ENCODE measurements at regions not wholly inside any gene's neighbourhood (a gene's known extent, or its start where the extent isn't known, plus 50 kb on each side); places are given as distances from the start of the nearest gene placed in this dataset.
"Not testable (repeated sequence)": the region's sequence is repeated elsewhere in the genome, so short reads cannot be mapped to it uniquely, and the experiment has no call there.

DNA sequence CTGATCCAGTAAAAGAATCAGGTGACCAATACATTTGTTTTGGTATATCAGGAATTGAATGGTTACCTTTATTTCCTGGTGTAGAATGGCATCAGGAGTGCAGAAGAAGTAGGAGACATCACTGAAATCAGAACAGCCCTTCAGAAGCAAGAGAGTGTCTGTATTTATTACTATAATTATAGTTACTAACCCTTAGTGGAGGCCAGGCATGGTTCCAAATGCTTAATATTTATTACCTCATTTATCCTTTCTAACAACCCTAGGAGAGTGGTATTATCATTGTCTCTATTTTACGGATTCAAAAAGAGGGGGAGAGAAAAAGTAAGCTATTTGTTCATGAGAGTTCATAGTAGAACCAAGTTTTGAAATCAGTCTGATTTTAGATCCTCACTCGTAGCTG, 1292.9 kb downstream of the PCDH9 start:
- in situ Hi-C loops (cut with HindIII; ENCODE audit: low sequenced_read_pairs): no loop called here
- no peak for DNase-seq (ENCODE audit: low read depth)
- no peak overlapping the region for H3K4me3 ChIP-seq (ENCODE audit: low read depth, low read length)
- TF ChIP-seq, protein P1, sequence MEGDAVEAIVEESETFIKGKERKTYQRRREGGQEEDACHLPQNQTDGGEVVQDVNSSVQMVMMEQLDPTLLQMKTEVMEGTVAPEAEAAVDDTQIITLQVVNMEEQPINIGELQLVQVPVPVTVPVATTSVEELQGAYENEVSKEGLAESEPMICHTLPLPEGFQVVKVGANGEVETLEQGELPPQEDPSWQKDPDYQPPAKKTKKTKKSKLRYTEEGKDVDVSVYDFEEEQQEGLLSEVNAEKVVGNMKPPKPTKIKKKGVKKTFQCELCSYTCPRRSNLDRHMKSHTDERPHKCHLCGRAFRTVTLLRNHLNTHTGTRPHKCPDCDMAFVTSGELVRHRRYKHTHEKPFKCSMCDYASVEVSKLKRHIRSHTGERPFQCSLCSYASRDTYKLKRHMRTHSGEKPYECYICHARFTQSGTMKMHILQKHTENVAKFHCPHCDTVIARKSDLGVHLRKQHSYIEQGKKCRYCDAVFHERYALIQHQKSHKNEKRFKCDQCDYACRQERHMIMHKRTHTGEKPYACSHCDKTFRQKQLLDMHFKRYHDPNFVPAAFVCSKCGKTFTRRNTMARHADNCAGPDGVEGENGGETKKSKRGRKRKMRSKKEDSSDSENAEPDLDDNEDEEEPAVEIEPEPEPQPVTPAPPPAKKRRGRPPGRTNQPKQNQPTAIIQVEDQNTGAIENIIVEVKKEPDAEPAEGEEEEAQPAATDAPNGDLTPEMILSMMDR (IDR thresholded peaks at IDR 0.05; ENCODE audit: low read depth, low read length, missing control alignments): no peak

DNA sequence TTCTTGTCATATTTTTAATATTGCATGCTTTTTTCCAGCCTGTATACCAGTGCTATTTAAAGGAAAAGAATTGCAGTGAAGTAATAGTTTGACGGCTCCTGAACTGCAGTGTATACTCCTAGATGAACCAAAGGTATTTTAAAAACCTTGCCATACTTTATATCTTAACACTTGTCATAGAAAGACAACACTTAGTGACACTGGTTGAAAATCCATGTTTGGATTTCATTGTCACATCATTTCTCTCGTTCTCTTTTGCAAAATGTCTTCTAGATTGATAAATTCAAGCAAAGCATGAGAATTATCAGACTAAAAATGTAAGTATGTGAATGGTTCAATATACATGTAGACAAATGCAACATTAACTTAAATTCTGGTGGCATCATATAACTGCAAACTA, 1293.9 kb downstream of the PCDH9 start:
- in situ Hi-C loops (cut with HindIII; ENCODE audit: low sequenced_read_pairs): no loop called here
- no peak for DNase-seq (ENCODE audit: low read depth)
- TF ChIP-seq, protein P1 (IDR thresholded peaks at IDR 0.05; ENCODE audit: low read depth, low read length, missing control alignments): no peak
- H3K4me3 ChIP-seq (ENCODE audit: low read depth, low read length): no peak overlapping the region

DNA sequence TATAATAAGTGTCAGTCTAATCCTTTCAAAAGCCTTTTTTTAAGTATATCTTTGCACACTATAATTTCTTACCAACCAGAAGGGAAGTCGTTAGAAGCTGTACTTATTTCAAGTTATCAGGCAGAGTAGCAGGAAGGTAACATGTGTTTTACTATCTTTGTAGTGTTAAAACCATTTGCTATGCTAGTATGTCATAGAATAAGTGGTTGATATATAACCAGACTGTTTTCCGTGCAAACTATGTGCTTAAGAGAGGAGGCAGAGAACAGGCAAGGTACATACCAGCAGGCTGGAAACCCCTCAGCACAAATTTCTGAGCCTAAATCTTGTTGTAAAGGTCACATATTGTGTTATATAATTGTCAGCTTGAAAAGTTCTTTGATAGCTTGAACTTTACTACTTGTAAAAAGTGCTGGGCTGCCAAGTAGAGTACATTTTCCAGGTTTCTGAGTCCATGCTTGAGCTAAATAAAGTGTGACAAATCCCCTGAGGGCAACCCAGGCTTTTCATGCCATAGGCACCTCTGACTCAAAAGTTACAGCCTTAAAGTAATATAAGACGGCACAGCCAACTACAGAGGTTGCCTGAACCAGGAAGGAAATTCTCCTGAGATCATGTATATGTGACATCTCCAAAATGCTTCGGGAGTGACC, 1297.4 kb downstream of the PCDH9 start:
- in situ Hi-C loops (cut with HindIII; ENCODE audit: low sequenced_read_pairs): no loop called here
- TF ChIP-seq, protein P1 (IDR thresholded peaks at IDR 0.05; ENCODE audit: low read depth, low read length, missing control alignments): no peak
- no peak for DNase-seq (ENCODE audit: low read depth)
- no peak overlapping the region for H3K4me3 ChIP-seq (ENCODE audit: low read depth, low read length)

DNA sequence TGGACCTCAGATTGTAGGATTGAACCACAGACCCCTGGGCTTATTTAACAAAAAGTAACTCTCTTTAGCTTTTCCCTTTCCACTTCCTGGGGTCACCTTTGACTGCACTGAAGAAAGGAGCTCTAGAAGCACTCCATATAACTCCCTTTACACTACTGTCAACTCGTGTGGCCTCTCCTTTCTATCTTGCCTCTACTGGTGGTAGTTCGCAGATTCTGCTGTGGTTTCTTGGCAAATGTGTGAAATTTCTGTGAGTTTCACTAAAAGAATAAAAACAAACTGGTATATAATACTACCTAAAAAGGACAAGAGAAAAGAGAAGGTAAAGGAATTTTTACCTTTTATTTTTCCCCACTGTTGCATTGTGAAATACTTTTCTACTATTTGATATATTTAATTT, 1298.1 kb downstream of the PCDH9 start:
- H3K4me3 ChIP-seq (ENCODE audit: low read depth, low read length): no peak overlapping the region
- no peak for DNase-seq (ENCODE audit: low read depth)
- in situ Hi-C loops (cut with HindIII; ENCODE audit: low sequenced_read_pairs): no loop called here
- TF ChIP-seq, protein P1 (IDR thresholded peaks at IDR 0.05; ENCODE audit: low read depth, low read length, missing control alignments): no peak

DNA sequence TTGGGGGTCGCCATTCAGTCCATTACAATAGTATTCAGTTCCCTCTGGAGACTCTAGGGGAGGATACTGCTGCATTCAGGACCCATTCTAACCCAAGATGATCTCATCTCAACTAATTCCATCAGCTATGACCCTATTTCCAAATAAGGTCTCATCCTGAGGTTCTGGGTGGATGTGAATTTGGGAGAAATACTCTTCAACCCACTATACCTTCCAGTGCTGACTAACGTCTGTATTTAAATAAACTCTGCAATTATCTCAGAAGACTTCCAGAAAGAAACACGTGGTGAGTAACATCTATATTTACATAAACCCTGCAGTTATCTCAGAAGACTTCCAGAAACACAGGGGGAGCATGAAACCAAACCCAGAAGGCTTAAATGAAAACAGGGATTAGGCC, 1300.7 kb downstream of the PCDH9 start:
- in situ Hi-C loops (cut with HindIII; ENCODE audit: low sequenced_read_pairs): no loop called here
- no peak overlapping the region for H3K4me3 ChIP-seq (ENCODE audit: low read depth, low read length)
- no peak for DNase-seq (ENCODE audit: low read depth)
- TF ChIP-seq, protein P1 (IDR thresholded peaks at IDR 0.05; ENCODE audit: low read depth, low read length, missing control alignments): no peak

DNA sequence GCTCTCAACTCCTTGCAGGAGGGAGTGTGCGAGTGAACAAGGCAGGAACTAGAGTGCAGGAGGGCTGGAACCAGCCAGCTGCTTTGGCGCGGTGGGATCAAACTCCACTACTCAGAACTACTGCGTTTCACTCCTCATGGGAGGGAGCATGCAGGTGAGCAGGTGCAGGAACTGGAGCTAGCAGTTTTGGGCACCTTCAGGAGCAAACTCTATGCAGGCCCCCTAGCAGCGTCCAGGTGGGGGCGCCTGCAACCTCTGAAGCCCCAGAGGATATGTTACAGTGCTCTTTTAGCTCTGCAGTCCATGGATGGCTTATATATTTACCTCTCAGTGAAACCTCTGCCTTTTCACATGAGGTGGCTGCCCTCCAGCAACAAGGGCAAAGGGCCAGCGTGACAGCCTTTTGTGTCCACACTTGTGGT, 1303.4 kb downstream of the PCDH9 start:
- TF ChIP-seq, protein P1 (IDR thresholded peaks at IDR 0.05; ENCODE audit: low read depth, low read length, missing control alignments): no peak
- in situ Hi-C loops (cut with HindIII; ENCODE audit: low sequenced_read_pairs): no loop called here
- no peak for DNase-seq (ENCODE audit: low read depth)

DNA sequence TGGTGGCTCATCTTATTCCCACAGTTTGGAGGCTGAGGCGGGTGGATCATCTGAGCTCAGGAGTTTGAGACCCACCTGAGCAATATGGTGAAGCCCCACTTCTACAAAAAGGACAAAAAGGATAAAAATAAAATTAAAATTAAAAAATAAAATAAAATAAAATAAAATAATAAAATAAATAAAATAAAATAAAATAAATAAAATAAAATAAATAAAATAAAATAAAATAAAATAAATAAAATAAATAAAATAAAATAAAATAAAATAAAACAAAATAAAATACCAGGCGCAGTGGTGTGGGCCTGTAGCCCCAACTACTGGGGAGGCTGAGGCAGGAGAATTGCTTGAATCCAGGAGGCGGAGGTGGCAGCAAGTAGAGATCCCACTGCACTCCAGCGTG, 1307.3 kb downstream of the PCDH9 start:
- H3K4me3 ChIP-seq (ENCODE audit: low read depth, low read length); in situ Hi-C loops (cut with HindIII; ENCODE audit: low sequenced_read_pairs); DNase-seq (ENCODE audit: low read depth): not testable (repeated sequence)

More for the DNA sequence above, 1303.4 kb downstream of the PCDH9 start:
- H3K4me3 ChIP-seq (ENCODE audit: low read depth, low read length): no peak overlapping the region
